Activated T-helper 1 cell treated with anti-CD3 and anti-CD28 coated beads, Interleukin-2, amount 50 U/mL, for 16 hours (primary cell): ENCODE measurements at regions not wholly inside any gene's neighbourhood (a gene's known extent, or its start where the extent isn't known, plus 50 kb on each side); places are given as distances from the start of the nearest gene placed in this dataset.

Experiments
- DNase-seq, 2 donors: peaks; one replicate each; pipeline ENCODE4 v3.0.0-alpha.2; 2020; ENCODE audit warnings: low read depth in 1 of 2, low spot score in 1 of 2

GRCh38 chr22:27507111-27507611 lies 294.4 kb downstream of the MN1 start:
- DNase-seq = no peak

GRCh38 chr22:27507935-27508526 lies 293.5 kb downstream of the MN1 start:
- DNase-seq = no peak

- DNase-seq = no peak
Observed at GRCh38 chr22:27509132-27509920, 292.2 kb downstream of the MN1 start.

- no peak for DNase-seq
Observed at GRCh38 chr22:27510024-27510423, 291.5 kb downstream of the MN1 start.

- no peak for DNase-seq
Observed at GRCh38 chr22:27512283-27512761, 289.2 kb downstream of the MN1 start.

GRCh38 chr22:27513021-27513420 lies 288.5 kb downstream of the MN1 start:
- no peak for DNase-seq

- DNase-seq = no peak
Observed at GRCh38 chr22:27514601-27515523, 286.7 kb downstream of the MN1 start.

GRCh38 chr22:27517361-27518155 lies 284.0 kb downstream of the MN1 start:
- DNase-seq = no peak

GRCh38 chr22:27518531-27519340 lies 282.8 kb downstream of the MN1 start:
- no peak for DNase-seq

- DNase-seq = no peak
Observed at GRCh38 chr22:27523711-27524110, 277.8 kb downstream of the MN1 start.

GRCh38 chr22:27525711-27526110 lies 275.8 kb downstream of the MN1 start:
- no peak for DNase-seq

- DNase-seq = no peak
Observed at GRCh38 chr22:27526901-27527300, 274.7 kb downstream of the MN1 start.

GRCh38 chr22:27531782-27532530 lies 269.6 kb downstream of the MN1 start:
- no peak for DNase-seq

- DNase-seq = no peak
Observed at GRCh38 chr22:27533105-27533745, 268.3 kb downstream of the MN1 start.

- no peak for DNase-seq
Observed at GRCh38 chr22:27534720-27535125, 266.8 kb downstream of the MN1 start.

GRCh38 chr22:27535452-27535851 lies 266.1 kb downstream of the MN1 start:
- no peak for DNase-seq

- no peak for DNase-seq
Observed at GRCh38 chr22:27537501-27537900, 264.1 kb downstream of the MN1 start.

GRCh38 chr22:27538666-27539065 lies 262.9 kb downstream of the MN1 start:
- DNase-seq = no peak

GRCh38 chr22:27540247-27540646 lies 261.3 kb downstream of the MN1 start:
- DNase-seq = no peak
